ENCODE measurements at regions not wholly inside any gene's neighbourhood (a gene's known extent, or its start where the extent isn't known, plus 50 kb on each side); places are given as distances from the start of the nearest gene placed in this dataset.

GRCh38 chr18:73060666-73061288, 193.0 kb upstream of the NETO1 start:
- no peaks in the 10 kb centered on the region for H3K27me3 ChIP-seq
- H3K4me3 ChIP-seq: no peak overlapping the region
- 18 to 45% methylated on average over 4 of the region's 4 CpGs for WGBS, 2 donors (ENCODE audit: low coverage in 1 of 2)
- H3K27ac ChIP-seq: no peak overlapping the region
- no peak for TF ChIP-seq POLR2A (IDR thresholded peaks at IDR 0.05)
- no peak for TF ChIP-seq POLR2AphosphoS5 (IDR thresholded peaks at IDR 0.05)
- TF ChIP-seq EP300 (IDR thresholded peaks at IDR 0.05): no peak
- TF ChIP-seq CTCF (IDR thresholded peaks at IDR 0.05): no peak
- H3K9me3 ChIP-seq: no peaks in the 10 kb centered on the region
- no peaks in the 10 kb centered on the region for H3K36me3 ChIP-seq
- no peak for ATAC-seq
- no peaks in the 10 kb centered on the region for H3K4me1 ChIP-seq

- Histone ChIP-seq H3K36me3 (no peaks in the 10 kb centered on the region), H3K27ac (no peak overlapping the region), H3K27me3 (no peaks in the 10 kb centered on the region), H3K4me3 (no peak overlapping the region), H3K9me3 (no peaks in the 10 kb centered on the region), H3K4me1 (no peaks in the 10 kb centered on the region)
- 48 to 69% methylated on average over 2 of the region's 2 CpGs for WGBS, 2 donors (ENCODE audit: low coverage in 1 of 2)
- no peak for ATAC-seq
- TF ChIP-seq EP300 (IDR thresholded peaks at IDR 0.05) (no peak), POLR2AphosphoS5 (IDR thresholded peaks at IDR 0.05) (no peak), CTCF (IDR thresholded peaks at IDR 0.05) (no peak), POLR2A (IDR thresholded peaks at IDR 0.05) (no peak)
Measured at GRCh38 chr18:73059280-73059679, 191.5 kb upstream of the NETO1 start.

- H3K27me3 ChIP-seq: no peaks in the 10 kb centered on the region
- TF ChIP-seq POLR2AphosphoS5 (IDR thresholded peaks at IDR 0.05) (no peak), CTCF (IDR thresholded peaks at IDR 0.05) (no peak), POLR2A (IDR thresholded peaks at IDR 0.05) (no peak), EP300 (IDR thresholded peaks at IDR 0.05) (no peak)
- no peaks in the 10 kb centered on the region for H3K36me3 ChIP-seq
- no peak overlapping the region for H3K27ac ChIP-seq
- no peak for ATAC-seq
- no peaks in the 10 kb centered on the region for H3K4me1 ChIP-seq
- H3K4me3 ChIP-seq: no peak overlapping the region
- H3K9me3 ChIP-seq: peaks cover 0 to 11% (median 0%) of the 10 kb centered on the region in 3 donors
Measured at GRCh38 chr18:73047688-73048087, 179.9 kb upstream of the NETO1 start.

- ATAC-seq: no peak
- H3K9me3 ChIP-seq: peaks cover 0 to 5% (median 0%) of the 10 kb centered on the region in 3 donors
- no peak for TF ChIP-seq EP300 (IDR thresholded peaks at IDR 0.05)
- TF ChIP-seq POLR2AphosphoS5 (IDR thresholded peaks at IDR 0.05): no peak
- H3K4me3 ChIP-seq: no peak overlapping the region
- no peaks in the 10 kb centered on the region for H3K27me3 ChIP-seq
- H3K36me3 ChIP-seq: no peaks in the 10 kb centered on the region
- no peak overlapping the region for H3K27ac ChIP-seq
- no peaks in the 10 kb centered on the region for H3K4me1 ChIP-seq
- WGBS, 2 donors (ENCODE audit: low coverage in 1 of 2): 80% methylated on average over 2 of the region's 5 CpGs; no CpG with 5 or more reads in 1 of the 2 donors
Measured at GRCh38 chr18:73045037-73045436, 177.2 kb upstream of the NETO1 start.

GRCh38 chr18:73043611-73044010, 175.8 kb upstream of the NETO1 start:
- no peak for ATAC-seq
- no peaks in the 10 kb centered on the region for H3K36me3 ChIP-seq

More at GRCh38 chr18:73043611-73044010, 175.8 kb upstream of the NETO1 start:
- H3K27me3 ChIP-seq: no peaks in the 10 kb centered on the region
- H3K4me1 ChIP-seq: no peaks in the 10 kb centered on the region
- no peak for TF ChIP-seq EP300 (IDR thresholded peaks at IDR 0.05)
- TF ChIP-seq CTCF (IDR thresholded peaks at IDR 0.05): no peak
- no peak for TF ChIP-seq POLR2A (IDR thresholded peaks at IDR 0.05)
- no peak for TF ChIP-seq POLR2AphosphoS5 (IDR thresholded peaks at IDR 0.05)
- H3K9me3 ChIP-seq: no peaks in the 10 kb centered on the region
- no peak overlapping the region for H3K27ac ChIP-seq
- H3K4me3 ChIP-seq: no peak overlapping the region

Data from gastroesophageal sphincter (tissue), 4 donors.